ENCODE measurements at regions not wholly inside any gene's neighbourhood (a gene's known extent, or its start where the extent isn't known, plus 50 kb on each side); places are given as distances from the start of the nearest gene placed in this dataset.
"Not testable (repeated sequence)": the region's sequence is repeated elsewhere in the genome, so short reads cannot be mapped to it uniquely, and the experiment has no call there.

DNA sequence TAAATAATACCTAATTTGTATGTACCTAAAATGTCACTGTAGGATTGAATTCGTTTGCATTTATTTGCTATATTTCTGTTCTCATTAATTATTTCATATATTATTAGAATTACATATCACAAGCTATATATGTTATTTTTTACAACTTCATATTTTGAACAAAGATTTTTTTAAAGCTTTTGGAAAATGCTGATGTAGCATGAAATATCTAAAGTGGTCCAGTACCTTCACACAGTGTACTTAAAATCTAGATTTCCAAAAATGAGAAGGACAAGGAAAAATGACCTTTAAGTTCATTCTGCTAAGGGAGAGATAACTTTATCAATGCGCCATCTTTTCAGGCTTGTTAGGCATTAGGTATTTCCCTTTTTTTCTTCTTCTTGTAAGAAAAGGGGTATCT lies 71.8 kb downstream of the LARP7 start:
- no peak for DNase-seq (ENCODE audit: low read depth, low spot score)

GRCh38 chr4:112714922-112715901 lies 78.3 kb downstream of the LARP7 start:
- DNase-seq (ENCODE audit: low read depth, low spot score): no peak

DNA sequence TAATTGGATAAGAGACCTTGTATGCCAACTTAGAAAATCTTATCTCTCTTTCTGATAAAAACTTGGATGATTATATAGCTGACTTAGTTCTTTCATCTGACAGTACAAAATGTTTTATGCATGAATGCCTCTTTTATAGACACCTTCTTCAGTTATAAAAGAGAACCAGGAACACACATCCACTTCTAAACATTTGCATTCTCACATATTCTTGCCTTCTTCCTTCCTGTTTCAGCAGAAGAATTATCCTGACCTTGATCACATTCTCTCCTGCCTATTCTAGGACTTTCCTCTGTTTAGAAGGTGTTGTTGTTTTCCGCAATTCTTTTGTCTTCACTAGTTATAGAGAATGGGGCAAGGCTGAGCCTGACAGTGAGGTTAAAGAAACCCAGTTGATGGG lies 80.9 kb downstream of the LARP7 start:
- DNase-seq (ENCODE audit: low read depth, low spot score): no peak

- no peak for DNase-seq (ENCODE audit: low read depth, low spot score)
Measured at GRCh38 chr4:112721627-112722026, 84.7 kb downstream of the LARP7 start.

DNA sequence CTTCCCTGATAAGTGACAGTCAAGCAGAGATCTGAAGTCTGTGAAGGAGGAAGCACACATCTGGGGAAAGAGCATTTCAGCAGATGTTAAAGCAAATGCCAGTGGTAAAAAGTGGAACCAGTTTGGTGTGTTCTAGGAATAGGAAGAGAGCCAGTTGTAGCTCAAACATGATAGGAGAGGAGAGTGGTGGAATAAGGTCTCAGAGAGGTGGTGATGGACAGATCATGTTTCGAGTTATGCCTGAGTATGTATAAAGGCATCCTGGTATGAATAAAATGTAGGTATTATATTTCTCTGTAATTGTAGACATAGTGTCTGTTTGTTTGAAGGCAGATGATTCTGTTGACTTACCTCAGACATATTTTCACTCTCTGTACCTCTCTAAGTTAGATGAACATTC lies 89.1 kb downstream of the LARP7 start:
- DNase-seq (ENCODE audit: low read depth, low spot score): no peak

DNA sequence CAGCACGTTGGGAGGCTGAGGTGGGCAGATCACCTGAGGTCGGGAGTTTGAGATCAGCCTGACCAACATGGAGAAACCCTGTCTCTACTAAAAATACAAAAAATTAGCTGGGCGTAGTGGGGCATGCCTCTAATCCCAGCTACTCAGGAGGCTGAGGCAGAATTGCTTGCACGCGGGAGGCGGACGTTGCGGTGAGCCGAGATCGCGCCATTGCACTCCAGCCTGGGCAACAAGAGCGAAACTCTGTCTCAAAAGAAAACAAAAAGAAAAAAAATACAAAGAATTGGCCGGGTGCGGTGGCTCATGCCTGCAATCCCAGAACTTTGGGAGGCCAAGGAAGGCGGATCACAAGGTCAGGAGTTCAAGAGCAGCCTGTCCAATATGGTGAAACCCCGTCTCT lies 90.8 kb downstream of the LARP7 start:
- DNase-seq (ENCODE audit: low read depth, low spot score): not testable (repeated sequence)

GRCh38 chr4:112731715-112732114 lies 94.8 kb downstream of the LARP7 start:
- DNase-seq (ENCODE audit: low read depth, low spot score): no peak

DNA sequence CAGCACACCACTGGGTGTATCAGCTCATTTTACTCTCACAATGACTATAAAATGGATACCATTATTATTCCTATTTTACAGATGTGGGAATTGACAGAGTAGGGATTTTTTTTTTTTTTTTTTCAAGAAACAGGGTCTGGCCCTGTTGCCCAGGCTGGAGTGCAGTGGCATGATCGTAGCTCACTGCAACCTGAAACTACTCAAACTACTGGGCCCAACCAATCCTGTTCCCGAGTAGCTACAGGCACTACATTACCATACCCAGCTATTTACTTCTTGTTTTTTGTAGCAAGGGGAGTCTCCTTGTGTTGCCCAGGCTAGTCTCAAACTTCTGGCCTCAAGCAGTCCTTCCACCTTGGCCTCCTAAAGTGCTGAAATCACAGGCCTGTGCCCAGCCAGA lies 95.2 kb downstream of the LARP7 start:
- DNase-seq (ENCODE audit: low read depth, low spot score): no peak

GRCh38 chr4:112735474-112735951 lies 98.6 kb downstream of the LARP7 start:
- no peak for DNase-seq (ENCODE audit: low read depth, low spot score)

DNA sequence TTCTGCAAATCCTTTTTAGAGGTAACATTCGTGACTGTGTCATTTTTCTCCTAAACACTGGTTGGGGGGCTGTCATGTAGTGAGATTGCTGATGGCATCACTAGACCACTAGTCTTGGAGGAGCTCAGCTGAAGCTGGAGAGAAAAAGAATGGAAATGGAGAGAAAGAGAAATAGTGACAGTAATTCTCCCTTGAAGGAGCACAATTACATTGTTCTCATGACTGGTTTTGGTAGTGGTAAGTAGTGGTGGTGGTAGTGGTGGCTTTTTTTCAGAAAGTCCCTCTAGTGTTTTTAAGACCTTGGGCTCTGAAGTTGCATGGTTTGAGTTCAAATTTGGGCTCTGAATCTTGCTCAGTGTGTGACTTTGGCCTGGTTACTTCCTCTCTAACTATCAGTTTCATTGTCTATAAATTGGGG lies 99.8 kb downstream of the LARP7 start:
- no peak for DNase-seq (ENCODE audit: low read depth, low spot score)

- DNase-seq (ENCODE audit: low read depth, low spot score): no peak
Measured at GRCh38 chr4:112739442-112739841, 102.5 kb downstream of the LARP7 start.

DNA sequence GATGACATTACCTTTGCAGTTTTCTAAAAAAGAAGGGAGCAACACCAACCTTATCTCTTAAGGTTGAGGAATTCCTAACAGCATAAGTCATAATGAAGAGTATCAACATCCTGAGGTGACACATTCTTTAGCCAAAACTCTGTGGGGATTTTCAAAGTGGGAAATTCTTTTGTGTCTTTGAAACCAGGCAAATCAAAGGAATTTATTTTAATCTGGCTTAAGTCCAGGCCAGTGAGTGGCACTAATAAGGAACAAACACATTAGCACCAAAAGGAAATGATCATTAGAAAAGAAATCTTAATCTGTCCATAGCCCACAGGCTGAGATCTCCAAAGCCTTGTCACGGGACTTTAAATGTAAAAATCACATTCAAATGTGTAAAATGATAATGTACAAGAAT lies 110.1 kb downstream of the LARP7 start:
- DNase-seq (ENCODE audit: low read depth, low spot score): peak; percentile 85

DNA sequence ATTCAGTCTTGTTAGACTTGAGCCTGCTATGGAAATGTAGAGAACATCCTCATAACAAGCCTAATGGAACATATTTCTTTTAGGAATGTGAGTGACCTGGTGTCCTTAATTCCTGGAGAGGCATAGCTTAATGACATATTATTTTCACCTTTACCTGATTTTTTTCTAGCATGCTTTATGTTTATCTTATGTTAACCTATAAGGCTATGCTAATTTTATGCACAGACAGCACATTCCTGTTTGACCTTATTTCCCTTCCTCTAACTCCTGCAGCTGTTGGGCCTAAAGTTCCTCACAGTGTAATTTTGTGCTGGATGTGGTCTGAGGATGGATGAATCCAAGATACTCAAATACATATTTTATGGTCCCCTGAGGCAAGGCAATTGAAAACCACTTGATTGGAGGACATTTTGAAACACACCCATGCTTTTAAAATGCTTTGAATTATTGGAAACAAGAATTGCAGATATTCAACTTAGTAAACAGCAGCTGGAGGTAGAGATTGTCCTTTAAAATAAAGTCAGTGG lies 111.5 kb downstream of the LARP7 start:
- DNase-seq (ENCODE audit: low read depth, low spot score): no peak

GRCh38 chr4:112750749-112751148 lies 113.8 kb downstream of the LARP7 start:
- not testable (repeated sequence) for DNase-seq (ENCODE audit: low read depth, low spot score)

GRCh38 chr4:112751447-112751846 lies 114.5 kb downstream of the LARP7 start:
- peak; percentile 86 for DNase-seq (ENCODE audit: low read depth, low spot score)

DNA sequence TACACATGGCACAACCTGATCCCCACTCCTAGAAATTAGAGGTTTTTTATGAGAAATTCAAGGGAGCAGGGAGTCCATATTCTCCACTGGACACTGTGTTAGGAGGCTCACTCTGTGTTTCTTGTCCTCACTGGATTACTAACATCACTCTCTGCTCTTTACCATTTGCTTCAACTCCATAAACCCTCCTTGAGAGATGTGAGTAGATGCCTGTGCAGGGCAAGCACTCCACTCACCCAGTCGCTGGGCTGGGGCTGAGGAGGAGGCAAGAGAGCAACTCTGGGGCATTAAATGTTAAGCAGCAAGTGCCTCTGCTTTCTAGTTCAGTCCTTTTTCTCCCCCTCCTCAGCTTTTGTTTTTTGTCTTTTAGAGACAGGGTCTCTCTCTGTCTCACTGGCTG lies 115.1 kb downstream of the LARP7 start:
- no peak for DNase-seq (ENCODE audit: low read depth, low spot score)

DNA sequence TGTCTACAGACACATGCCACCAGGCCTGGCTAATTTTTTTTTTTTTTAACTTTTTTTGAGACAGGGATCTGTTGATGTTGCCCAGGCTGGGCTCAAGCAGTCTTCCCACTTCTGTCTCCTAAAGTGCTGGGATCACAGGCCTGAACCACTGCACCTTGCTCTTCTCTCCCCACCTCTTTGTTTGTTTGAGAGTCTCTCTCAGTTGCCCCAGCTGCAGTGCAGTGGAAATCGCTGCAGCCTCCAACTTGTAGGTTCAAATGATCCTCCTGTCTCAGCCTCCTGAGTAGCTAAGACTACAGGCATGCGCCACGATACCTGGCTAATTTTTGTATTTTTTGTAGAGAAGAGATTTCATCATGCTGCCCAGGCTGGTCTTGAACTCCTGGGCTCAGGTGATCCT lies 115.6 kb downstream of the LARP7 start:
- DNase-seq (ENCODE audit: low read depth, low spot score): no peak

DNA sequence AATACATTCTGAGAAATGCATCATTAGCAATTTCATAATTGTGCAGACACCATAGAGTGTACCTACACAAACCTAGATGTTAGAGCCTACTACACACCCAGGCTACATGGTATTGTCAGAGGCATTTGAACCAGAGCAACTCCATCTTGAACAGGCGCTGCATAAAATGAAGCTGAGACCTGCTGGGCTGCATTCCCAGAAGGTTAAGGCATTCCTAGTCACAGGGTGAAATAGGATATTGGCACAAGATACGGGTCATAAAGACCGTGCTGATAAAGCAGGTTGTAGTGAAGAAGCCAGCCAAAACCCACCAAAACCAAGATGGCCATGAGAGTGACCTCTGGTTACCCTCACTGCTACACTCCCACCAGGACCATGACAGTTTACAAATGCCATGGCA lies 116.4 kb downstream of the LARP7 start:
- no peak for DNase-seq (ENCODE audit: low read depth, low spot score)

- DNase-seq (ENCODE audit: low read depth, low spot score): peak; percentile 91
Measured at GRCh38 chr4:112759313-112759712, 122.4 kb downstream of the LARP7 start.

DNA sequence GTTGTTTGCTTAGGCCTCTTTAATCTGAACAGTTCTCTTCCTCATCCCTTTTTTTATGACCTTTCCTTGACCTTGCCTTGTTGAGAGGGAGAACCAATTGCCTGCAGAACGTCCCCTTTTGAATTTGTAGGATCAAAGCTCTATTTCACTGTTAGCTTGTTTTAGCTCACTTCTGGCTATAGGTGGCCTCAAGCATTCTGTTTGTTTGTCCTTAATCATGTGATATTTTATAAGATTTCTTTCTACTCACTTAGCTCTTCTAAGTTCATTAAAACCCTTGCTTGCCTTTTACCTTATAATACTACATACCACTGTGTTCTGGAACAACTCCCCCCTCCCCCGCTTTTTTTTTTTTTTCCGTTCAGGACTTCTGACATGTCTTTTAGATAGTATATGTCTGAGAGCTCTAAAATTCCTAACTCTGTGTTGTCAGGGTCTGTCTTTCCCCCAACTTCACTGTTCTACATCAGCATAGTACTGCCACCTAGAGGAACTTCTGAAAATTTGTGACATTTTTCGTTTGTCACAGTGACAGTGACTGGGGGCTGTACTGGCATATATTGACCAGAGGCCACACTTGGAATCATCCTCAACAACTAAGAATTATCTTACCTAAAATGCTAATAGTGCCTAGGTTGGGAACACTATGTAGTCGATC lies 128.5 kb downstream of the LARP7 start:
- DNase-seq (ENCODE audit: low read depth, low spot score): peak; percentile 65

DNA sequence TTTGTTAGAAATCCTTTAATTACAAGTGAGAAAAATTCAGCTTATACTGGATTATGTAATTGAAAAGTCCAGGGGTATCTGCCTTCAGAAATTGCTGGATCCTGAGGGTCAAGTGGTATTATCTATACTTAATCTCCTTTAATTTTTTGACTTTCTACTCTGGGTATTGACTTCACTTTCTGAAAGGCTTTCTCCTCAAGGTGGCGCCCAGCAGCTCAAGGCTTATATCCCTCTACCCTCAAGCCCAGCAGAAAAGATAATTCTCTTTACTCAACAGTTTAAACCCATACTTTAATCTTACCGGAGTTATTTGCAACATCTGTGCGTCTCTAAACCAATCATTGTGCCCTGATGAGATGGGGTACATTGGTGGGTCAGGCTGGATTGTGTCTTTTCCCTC lies 129.5 kb downstream of the LARP7 start:
- no peak for DNase-seq (ENCODE audit: low read depth, low spot score)

- DNase-seq (ENCODE audit: low read depth, low spot score): no peak
Measured at GRCh38 chr4:112767386-112767785, 130.4 kb downstream of the LARP7 start.

DNA sequence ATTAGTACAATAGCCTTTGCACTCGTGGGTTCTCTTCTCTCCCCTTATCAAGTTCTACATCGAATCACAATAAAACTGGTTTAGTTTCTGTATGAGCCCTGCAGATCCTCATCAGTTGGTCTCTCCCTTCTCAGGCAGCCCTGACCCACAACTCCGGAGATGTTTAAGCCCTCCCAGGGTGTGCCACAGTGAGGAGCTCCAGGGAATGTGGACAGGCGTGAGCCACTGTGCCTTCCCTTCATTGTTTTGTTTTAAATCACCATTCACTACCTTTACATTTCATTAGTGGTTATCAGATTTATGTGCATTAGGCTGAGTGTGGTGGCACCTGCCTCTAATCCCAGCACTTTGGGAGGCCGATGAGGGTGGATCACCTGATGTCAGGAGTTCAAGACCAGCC lies 133.2 kb downstream of the LARP7 start:
- no peak for DNase-seq (ENCODE audit: low read depth, low spot score)
